ENCODE measurements at regions not wholly inside any gene's neighbourhood (a gene's known extent, or its start where the extent isn't known, plus 50 kb on each side); places are given as distances from the start of the nearest gene placed in this dataset.

- TF ChIP-seq CHD7 (IDR thresholded peaks at IDR 0.05; ENCODE audit: insufficient replicate concordance, low read length) (no peak), CTBP2 (IDR thresholded peaks at IDR 0.05; ENCODE audit: borderline replicate concordance, insufficient read depth, insufficient read length, low read length) (no peak), TCF12 (IDR thresholded peaks at IDR 0.05; ENCODE audit: low read depth, low read length) (no peak), FOSL1 (IDR thresholded peaks at IDR 0.05; ENCODE audit: insufficient read depth, low read depth, low read length) (no peak), ASH2L (IDR thresholded peaks at IDR 0.05; ENCODE audit: low read length) (no peak), JUN (IDR thresholded peaks at IDR 0.05; ENCODE audit: low read depth, low read length) (no peak), BCL11A (IDR thresholded peaks at IDR 0.05; ENCODE audit: low read depth in 2 of 2, low read length in 2 of 2) (no peak), SRF (IDR thresholded peaks at IDR 0.05; ENCODE audit: low read depth, low read length) (no peak)
- TF ChIP-seq, protein P1, sequence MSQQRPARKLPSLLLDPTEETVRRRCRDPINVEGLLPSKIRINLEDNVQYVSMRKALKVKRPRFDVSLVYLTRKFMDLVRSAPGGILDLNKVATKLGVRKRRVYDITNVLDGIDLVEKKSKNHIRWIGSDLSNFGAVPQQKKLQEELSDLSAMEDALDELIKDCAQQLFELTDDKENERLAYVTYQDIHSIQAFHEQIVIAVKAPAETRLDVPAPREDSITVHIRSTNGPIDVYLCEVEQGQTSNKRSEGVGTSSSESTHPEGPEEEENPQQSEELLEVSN (IDR thresholded peaks at IDR 0.05): no peak
Observed at GRCh38 chr9:30982301-30982700, 1402.1 kb upstream of the ACO1 start (continued).
